SK-N-SH (cell line): ENCODE measurements at regions not wholly inside any gene's neighbourhood (a gene's known extent, or its start where the extent isn't known, plus 50 kb on each side); places are given as distances from the start of the nearest gene placed in this dataset.

Experiments
- CTCF ChIA-PET: fragments of 300-600, 350-600 bp; formaldehyde crosslinking; extraction: SDS; loops from one replicate; lab custom pipeline; 2021; lab: Yijun Ruan, JAX
- POLR2A ChIA-PET: fragments of 350-600 bp; sonication (Branson Sonifier 250); formaldehyde crosslinking; extraction: SDS; loops from one replicate; lab custom pipeline; 2020; ENCODE audit warnings: antibody characterized with exemption, inconsistent platforms; lab: Yijun Ruan, JAX
- DNase-seq: peaks from one replicate; pipeline ENCODE4 v3.0.0; 2012
- H2AFZ ChIP-seq: fragments of 200-600 bp; sonication (generic); 2 replicates; pipeline ENCODE4 v1.8.1; 2016; ENCODE audit warnings: antibody characterized with exemption, mild to moderate bottlenecking, low read depth
- H3F3A ChIP-seq: fragments of 200-600 bp; sonication (generic); replicated peaks from 2 replicates; pipeline ENCODE3; 2016; ENCODE audit warnings: antibody characterized with exemption, mild to moderate bottlenecking; ENCODE audit not compliant: insufficient read depth
- H3K27ac ChIP-seq, 2 experiments: fragments of 200-500 bp in 1 of 2; fragments of 200-600 bp in 1 of 2; sonication (Bioruptor generic) in 1 of 2; sonication (generic), shearing (Covaris generic) in 1 of 2; 2 replicates each; pipeline versions ENCODE4 v1.5.1 to v1.6.1; 2014 to 2016; ENCODE audit warnings: low read depth in 2 of 2, inconsistent platforms in 1 of 2, low read length in 1 of 2, mild to moderate bottlenecking in 1 of 2, mixed read lengths in 1 of 2
- H3K27me3 ChIP-seq: fragments of 200-600 bp; sonication (generic), shearing (Covaris generic); 2 replicates; pipeline ENCODE4 v1.6.1; 2016; ENCODE audit warnings: mixed run types; ENCODE audit not compliant: insufficient read depth
- H3K36me3 ChIP-seq, 2 experiments: fragments of 200-500 bp in 1 of 2; fragments of 200-600 bp in 1 of 2; sonication (Bioruptor generic) in 1 of 2; sonication (generic) in 1 of 2; replicated peaks in 1 of 2; 2 replicates each; pipeline versions ENCODE3 to v1.5.1; 2014 to 2016; ENCODE audit warnings: low read length in 1 of 2, mild to moderate bottlenecking in 1 of 2; ENCODE audit not compliant: insufficient read depth in 2 of 2, control insufficient read depth in 1 of 2
- H3K4me1 ChIP-seq, 2 experiments: fragments of 200-500 bp in 1 of 2; fragments of 200-600 bp in 1 of 2; sonication (Bioruptor generic) in 1 of 2; sonication (generic), shearing (Covaris generic) in 1 of 2; 2 replicates each; pipeline versions ENCODE4 v1.5.1 to v1.6.1; 2014 to 2016; ENCODE audit warnings: low read depth in 1 of 2, low read length in 1 of 2, mixed run types in 1 of 2; ENCODE audit not compliant: insufficient read depth in 2 of 2, control insufficient read depth in 1 of 2
- H3K4me2 ChIP-seq: fragments of 200-600 bp; sonication (generic), shearing (Covaris generic); 2 replicates; pipeline ENCODE4 v1.6.1; 2017; ENCODE audit warnings: mixed run types
- H3K4me3 ChIP-seq, 2 experiments: fragments of 200-500 bp in 1 of 2; fragments of 200-600 bp in 1 of 2; sonication (Bioruptor generic) in 1 of 2; sonication (generic), shearing (Covaris generic) in 1 of 2; 2 replicates each; pipeline versions ENCODE4 v1.5.1 to v1.8.1; 2014 to 2016; ENCODE audit warnings: low read depth in 2 of 2, inconsistent platforms in 1 of 2, low read length in 1 of 2, mild to moderate bottlenecking in 1 of 2, mixed read lengths in 1 of 2, moderate library complexity in 1 of 2
- H3K79me2 ChIP-seq: fragments of 200-600 bp; sonication (generic); 2 replicates; pipeline ENCODE4 v1.8.1; 2017; ENCODE audit warnings: mild to moderate bottlenecking; ENCODE audit not compliant: insufficient read depth
- H3K9ac ChIP-seq: fragments of 200-600 bp; sonication (generic); 2 replicates; pipeline ENCODE4 v1.6.1; 2017; ENCODE audit warnings: mixed run types
- H3K9me2 ChIP-seq: fragments of 200-600 bp; sonication (generic); 2 replicates; pipeline ENCODE4 v1.6.1; 2017; ENCODE audit warnings: mixed run types
- H3K9me3 ChIP-seq: fragments of 200-600 bp; sonication (generic); 2 replicates; pipeline ENCODE4 v1.6.1; 2017; ENCODE audit warnings: mixed run types, mild to moderate bottlenecking, moderate library complexity
- H4K20me1 ChIP-seq: fragments of 200-600 bp; sonication (generic); 2 replicates; pipeline ENCODE4 v1.6.1; 2017; ENCODE audit warnings: mild to moderate bottlenecking, mixed run types; ENCODE audit not compliant: insufficient read depth
- CHD2 ChIP-seq: fragments of 150-350 bp; IDR thresholded peaks from 2 replicates; pipeline ENCODE4 v1.6.1; 2018; ENCODE audit warnings: low read length; ENCODE audit not compliant: partially characterized antibody
- CTCF ChIP-seq: fragments of 200-600 bp; sonication (generic); IDR thresholded peaks from 2 replicates; pipeline ENCODE4 v1.6.1; 2017; ENCODE audit warnings: antibody characterized with exemption, mild to moderate bottlenecking, moderate library complexity
- FOSL2 ChIP-seq: IDR thresholded peaks from 2 replicates; pipeline ENCODE4 v1.4.0; 2012; ENCODE audit warnings: low read depth, mild to moderate bottlenecking, moderate library complexity, borderline replicate concordance
- FOXM1 ChIP-seq: IDR thresholded peaks from 2 replicates; pipeline ENCODE4 v1.4.0; 2012; ENCODE audit warnings: low read depth, mild to moderate bottlenecking
- MAX ChIP-seq: IDR thresholded peaks from 2 replicates; pipeline ENCODE4 v1.4.0; 2012; ENCODE audit warnings: low read depth
- PBX3 ChIP-seq: IDR thresholded peaks from 2 replicates; pipeline ENCODE4; 2012
- POLR2AphosphoS5 ChIP-seq: IDR thresholded peaks from 2 replicates; pipeline ENCODE4 v1.6.1; 2012; ENCODE audit warnings: low read depth, low read length
- REST ChIP-seq: IDR thresholded peaks from 2 replicates; pipeline ENCODE4 v1.6.1; 2012; ENCODE audit warnings: mild to moderate bottlenecking, low read depth, low read length, moderate library complexity
- TCF12 ChIP-seq: IDR thresholded peaks from 2 replicates; pipeline ENCODE4 v1.4.0; 2012
- TEAD4 ChIP-seq: IDR thresholded peaks from 2 replicates; pipeline ENCODE4 v1.4.0; 2012; ENCODE audit warnings: mild to moderate bottlenecking, borderline replicate concordance; ENCODE audit not compliant: insufficient read depth
- USF2 ChIP-seq: fragments of 150-350 bp; IDR thresholded peaks from 2 replicates; pipeline ENCODE4 v1.6.1; 2017; ENCODE audit warnings: antibody characterized with exemption, low read length, low read depth, borderline replicate concordance
- WGBS: methylation state at CpG from one replicate; pipeline ENCODE4 v1.1.6; 2017; ENCODE audit warnings: low lambda C conversion rate; 5-methylcytosine and 5-hydroxymethylcytosine counted together

GRCh38 chr6:71766796-71767195 lies 119.6 kb upstream of the RIMS1 start:
- ChIA-PET POLR2A (no interaction called here), CTCF (no interaction called here)
- Histone ChIP-seq H3F3A (no peaks in the 10 kb centered on the region), H3K9me3 (no peaks in the 10 kb centered on the region), H3K27me3 (no peaks in the 10 kb centered on the region), H3K4me1 (no peaks in the 10 kb centered on the region), H3K27ac (no peak overlapping the region), H4K20me1 (no peaks in the 10 kb centered on the region), H3K9me2 (no peaks in the 10 kb centered on the region), H3K36me3 (no peaks in the 10 kb centered on the region), H3K79me2 (no peaks in the 10 kb centered on the region), H3K4me2 (no peak overlapping the region), H2AFZ (no peak overlapping the region), H3K9ac (no peak overlapping the region), H3K4me3 (no peak overlapping the region)
- no peak for DNase-seq
- TF ChIP-seq FOSL2: no peak
- no peak for TF ChIP-seq FOXM1
- no peak for TF ChIP-seq PBX3
- no peak for TF ChIP-seq MAX
- TF ChIP-seq USF2: no peak
- no peak for TF ChIP-seq CHD2
- TF ChIP-seq CTCF: no peak
- no peak for TF ChIP-seq POLR2AphosphoS5
- no peak for TF ChIP-seq REST
- TF ChIP-seq TEAD4: no peak
- no peak for TF ChIP-seq TCF12
- 5% methylated on average over 3 of the region's 3 CpGs for WGBS
